Smooth muscle cell (in vitro differentiated cells): ENCODE measurements at regions not wholly inside any gene's neighbourhood (a gene's known extent, or its start where the extent isn't known, plus 50 kb on each side); places are given as distances from the start of the nearest gene placed in this dataset.

ENCODE experiments used
- DNase-seq: peaks from one replicate; lab custom pipeline; 2025; ENCODE audit not compliant: unreplicated experiment; lab: John Stamatoyannopoulos, UW
- H2AFZ ChIP-seq: fragments of 200-600 bp; sonication (generic); 2 replicates; pipeline ENCODE4 v1.6.0; 2016; ENCODE audit warnings: antibody characterized with exemption, low read depth, mild to moderate bottlenecking
- H3F3A ChIP-seq: fragments of 200-600 bp; sonication (generic); 2 replicates; pipeline ENCODE4 v1.6.0; 2017; ENCODE audit warnings: antibody characterized with exemption, low read depth
- H3K27ac ChIP-seq: fragments of 200-600 bp; sonication (generic); 2 replicates; pipeline ENCODE4 v1.5.1; 2016; ENCODE audit warnings: low read depth, mild to moderate bottlenecking
- H3K27me3 ChIP-seq: fragments of 200-600 bp; sonication (generic); 2 replicates; pipeline ENCODE4 v1.6.1; 2016; ENCODE audit warnings: low read depth, mild to moderate bottlenecking
- H3K36me3 ChIP-seq: fragments of 200-600 bp; sonication (generic); 2 replicates; pipeline ENCODE4 v1.5.1; 2016; ENCODE audit warnings: low read depth
- H3K4me1 ChIP-seq: fragments of 200-600 bp; sonication (generic); 2 replicates; pipeline ENCODE4 v1.5.1; 2016; ENCODE audit warnings: low read depth
- H3K4me2 ChIP-seq: fragments of 200-600 bp; sonication (generic); 2 replicates; pipeline ENCODE4 v1.6.0; 2016; ENCODE audit warnings: mild to moderate bottlenecking
- H3K4me3 ChIP-seq: fragments of 200-600 bp; sonication (generic); 2 replicates; pipeline ENCODE4 v1.5.1; 2016; ENCODE audit warnings: mild to moderate bottlenecking
- H3K79me2 ChIP-seq: fragments of 200-600 bp; sonication (generic); 2 replicates; pipeline ENCODE4 v1.6.0; 2016; ENCODE audit warnings: low read depth, mild to moderate bottlenecking
- H3K9ac ChIP-seq: fragments of 200-600 bp; sonication (generic); 2 replicates; pipeline ENCODE4 v1.6.0; 2016; ENCODE audit warnings: low read depth
- H3K9me3 ChIP-seq: fragments of 200-600 bp; sonication (generic); replicated peaks from 2 replicates; pipeline ENCODE4 v1.5.1; 2016; ENCODE audit warnings: low read depth
- H4K20me1 ChIP-seq: fragments of 200-600 bp; sonication (generic); 2 replicates; pipeline ENCODE4 v1.6.0; 2016; ENCODE audit warnings: low read depth
- WGBS: methylation state at CpG from one replicate; pipeline ENCODE4 v1.1.7; 2016; ENCODE audit warnings: low lambda C conversion rate; 5-methylcytosine and 5-hydroxymethylcytosine counted together
- TF ChIP-seq, protein P1 (sequence below): fragments of 200-600 bp; sonication (generic); IDR thresholded peaks from 2 replicates; pipeline ENCODE4 v1.5.1; 2017; ENCODE audit warnings: borderline replicate concordance, mild to moderate bottlenecking, antibody characterized with exemption; ENCODE audit not compliant: insufficient read depth, poor library complexity, severe bottlenecking

GRCh38 chr1:55969322-55969721 is 610.0 kb downstream of the PLPP3 start:
- TF ChIP-seq, protein P1, sequence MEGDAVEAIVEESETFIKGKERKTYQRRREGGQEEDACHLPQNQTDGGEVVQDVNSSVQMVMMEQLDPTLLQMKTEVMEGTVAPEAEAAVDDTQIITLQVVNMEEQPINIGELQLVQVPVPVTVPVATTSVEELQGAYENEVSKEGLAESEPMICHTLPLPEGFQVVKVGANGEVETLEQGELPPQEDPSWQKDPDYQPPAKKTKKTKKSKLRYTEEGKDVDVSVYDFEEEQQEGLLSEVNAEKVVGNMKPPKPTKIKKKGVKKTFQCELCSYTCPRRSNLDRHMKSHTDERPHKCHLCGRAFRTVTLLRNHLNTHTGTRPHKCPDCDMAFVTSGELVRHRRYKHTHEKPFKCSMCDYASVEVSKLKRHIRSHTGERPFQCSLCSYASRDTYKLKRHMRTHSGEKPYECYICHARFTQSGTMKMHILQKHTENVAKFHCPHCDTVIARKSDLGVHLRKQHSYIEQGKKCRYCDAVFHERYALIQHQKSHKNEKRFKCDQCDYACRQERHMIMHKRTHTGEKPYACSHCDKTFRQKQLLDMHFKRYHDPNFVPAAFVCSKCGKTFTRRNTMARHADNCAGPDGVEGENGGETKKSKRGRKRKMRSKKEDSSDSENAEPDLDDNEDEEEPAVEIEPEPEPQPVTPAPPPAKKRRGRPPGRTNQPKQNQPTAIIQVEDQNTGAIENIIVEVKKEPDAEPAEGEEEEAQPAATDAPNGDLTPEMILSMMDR = no peak
- Histone ChIP-seq H3K4me2 (no peak overlapping the region), H3K79me2 (no peaks in the 10 kb centered on the region), H2AFZ (no peak overlapping the region), H3K4me1 (no peaks in the 10 kb centered on the region), H3F3A (no peaks in the 10 kb centered on the region), H4K20me1 (no peaks in the 10 kb centered on the region), H3K9me3 (no peaks in the 10 kb centered on the region), H3K27me3 (no peaks in the 10 kb centered on the region), H3K9ac (no peak overlapping the region), H3K4me3 (no peak overlapping the region), H3K36me3 (no peaks in the 10 kb centered on the region), H3K27ac (no peak overlapping the region)
- no peak for DNase-seq

- no peak overlapping the region for H3K27ac ChIP-seq
- no peak overlapping the region for H3K4me2 ChIP-seq
- H3K9me3 ChIP-seq = no peaks in the 10 kb centered on the region
- H4K20me1 ChIP-seq = no peaks in the 10 kb centered on the region
- H3K4me3 ChIP-seq = no peak overlapping the region
- H3K79me2 ChIP-seq = no peaks in the 10 kb centered on the region
- 90% methylated on average over 7 of the region's 7 CpGs for WGBS
- no peak overlapping the region for H2AFZ ChIP-seq
- DNase-seq = no peak
- H3K36me3 ChIP-seq = no peaks in the 10 kb centered on the region
- TF ChIP-seq, protein P1 = no peak
- no peaks in the 10 kb centered on the region for H3K4me1 ChIP-seq
- H3K27me3 ChIP-seq = no peaks in the 10 kb centered on the region
- H3K9ac ChIP-seq = no peak overlapping the region
- H3F3A ChIP-seq = no peaks in the 10 kb centered on the region
Measured at GRCh38 chr1:55968661-55969060, 610.7 kb downstream of the PLPP3 start.

DNA sequence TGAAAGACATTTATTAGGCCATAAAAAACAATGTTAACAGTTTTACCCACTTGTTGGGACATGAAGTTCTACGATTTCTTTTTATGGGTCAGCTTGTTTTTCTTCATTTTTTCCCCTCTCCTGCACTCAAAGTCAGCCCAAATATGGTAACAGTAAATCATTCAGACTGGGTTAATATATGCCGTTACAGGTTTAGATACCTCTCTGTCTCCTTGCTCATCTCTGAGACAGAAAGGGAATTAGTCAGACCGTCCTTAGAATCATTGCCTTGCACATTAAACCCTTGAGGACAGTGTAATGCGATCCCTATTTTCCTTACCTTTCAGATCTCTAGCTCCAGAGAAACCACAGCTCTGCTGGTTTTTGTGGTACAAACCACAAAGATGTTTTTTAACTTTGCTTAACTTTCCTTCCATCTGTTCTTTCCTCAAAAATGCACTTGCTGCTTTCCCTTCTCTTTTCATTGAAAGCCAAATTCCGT is 613.3 kb downstream of the PLPP3 start:
- H3F3A ChIP-seq = no peaks in the 10 kb centered on the region
- no peak for DNase-seq
- no peaks in the 10 kb centered on the region for H3K27me3 ChIP-seq
- 33% methylated on average over 5 of the region's 5 CpGs for WGBS
- no peaks in the 10 kb centered on the region for H3K79me2 ChIP-seq
- H3K9ac ChIP-seq = no peak overlapping the region
- peak overlapping the region; percentile 3 for H3K27ac ChIP-seq
- no peaks in the 10 kb centered on the region for H3K36me3 ChIP-seq
- no peaks in the 10 kb centered on the region for H3K4me1 ChIP-seq
- TF ChIP-seq, protein P1 = no peak
- no peaks in the 10 kb centered on the region for H4K20me1 ChIP-seq
- H2AFZ ChIP-seq = no peak overlapping the region
- H3K9me3 ChIP-seq = no peaks in the 10 kb centered on the region
- H3K4me2 ChIP-seq = peak overlapping the region; percentile 30
- H3K4me3 ChIP-seq = no peak overlapping the region

- Histone ChIP-seq H3K36me3 (no peaks in the 10 kb centered on the region), H3K9me3 (no peaks in the 10 kb centered on the region), H3F3A (peaks cover 6% of the 10 kb centered on the region), H3K4me3 (no peak overlapping the region), H3K27ac (no peak overlapping the region), H2AFZ (no peak overlapping the region), H3K9ac (no peak overlapping the region), H3K79me2 (no peaks in the 10 kb centered on the region), H4K20me1 (no peaks in the 10 kb centered on the region), H3K4me1 (no peaks in the 10 kb centered on the region), H3K4me2 (no peak overlapping the region), H3K27me3 (no peaks in the 10 kb centered on the region)
- DNase-seq = no peak
- WGBS = 98% methylated on average over 2 of the region's 2 CpGs
- TF ChIP-seq, protein P1 = no peak
Measured at GRCh38 chr1:55962472-55962871, 616.9 kb downstream of the PLPP3 start.
